GM18861 (cell line): ENCODE measurements at regions not wholly inside any gene's neighbourhood (a gene's known extent, or its start where the extent isn't known, plus 50 kb on each side); places are given as distances from the start of the nearest gene placed in this dataset.
"Not testable (repeated sequence)": the region's sequence is repeated elsewhere in the genome, so short reads cannot be mapped to it uniquely, and the experiment has no call there.

Experiments
- ATAC-seq: cut with Tn5 transposase; IDR thresholded peaks from one replicate; pipeline ENCODE4 v1.9.1; 2021; ENCODE audit not compliant: unreplicated experiment

GRCh38 chr3:152621006-152621868 is 213.7 kb upstream of the P2RY1 start:
- no peak for ATAC-seq

- ATAC-seq = no peak
Observed at GRCh38 chr3:152621967-152622810, 212.7 kb upstream of the P2RY1 start.

GRCh38 chr3:152622811-152623167 is 212.1 kb upstream of the P2RY1 start:
- ATAC-seq = no peak

GRCh38 chr3:152623286-152623911 is 211.5 kb upstream of the P2RY1 start:
- no peak for ATAC-seq

- no peak for ATAC-seq
Observed at GRCh38 chr3:152626226-152626625, 208.7 kb upstream of the P2RY1 start.

GRCh38 chr3:152628496-152628895 is 206.4 kb upstream of the P2RY1 start:
- no peak for ATAC-seq

- ATAC-seq = no peak
Observed at GRCh38 chr3:152629363-152630122, 205.4 kb upstream of the P2RY1 start.

- ATAC-seq = no peak
Observed at GRCh38 chr3:152635389-152635788, 199.5 kb upstream of the P2RY1 start.

- ATAC-seq = no peak
Observed at GRCh38 chr3:152636651-152637050, 198.3 kb upstream of the P2RY1 start.

- ATAC-seq = no peak
Observed at GRCh38 chr3:152638214-152638613, 196.7 kb upstream of the P2RY1 start.

- ATAC-seq = no peak
Observed at GRCh38 chr3:152638707-152639450, 196.1 kb upstream of the P2RY1 start.

- ATAC-seq = no peak
Observed at GRCh38 chr3:152641198-152641597, 193.7 kb upstream of the P2RY1 start.

GRCh38 chr3:152642658-152643057 is 192.3 kb upstream of the P2RY1 start:
- no peak for ATAC-seq

GRCh38 chr3:152644478-152644877 is 190.5 kb upstream of the P2RY1 start:
- ATAC-seq = no peak

GRCh38 chr3:152646004-152646403 is 188.9 kb upstream of the P2RY1 start:
- ATAC-seq = no peak

- no peak for ATAC-seq
Observed at GRCh38 chr3:152650177-152650576, 184.8 kb upstream of the P2RY1 start.

GRCh38 chr3:152650923-152651322 is 184.0 kb upstream of the P2RY1 start:
- not testable (repeated sequence) for ATAC-seq

- no peak for ATAC-seq
Observed at GRCh38 chr3:152656214-152656971, 178.5 kb upstream of the P2RY1 start.

GRCh38 chr3:152656972-152657355 is 178.0 kb upstream of the P2RY1 start:
- no peak for ATAC-seq
